Uterus (tissue), 2 donors: ENCODE measurements at regions not wholly inside any gene's neighbourhood (a gene's known extent, or its start where the extent isn't known, plus 50 kb on each side); places are given as distances from the start of the nearest gene placed in this dataset.

Experiments
- POLR2A ChIP-seq, 2 donors: fragments of 450-650 bp; IDR thresholded peaks; one replicate each; pipeline ENCODE4 v1.6.1; 2016; ENCODE audit warnings: antibody characterized with exemption in 2 of 2, mild to moderate bottlenecking in 1 of 2, moderate library complexity in 1 of 2
- TF ChIP-seq, protein P1 (sequence below), 4 experiments: fragments of 200-600 bp in 2 of 4; fragments of 450-650 bp in 2 of 4; sonication (generic) in 2 of 4; IDR thresholded peaks; one replicate each; pipeline ENCODE4 v1.5.1; 2016 to 2019; ENCODE audit warnings: antibody characterized with exemption in 4 of 4, mild to moderate bottlenecking in 2 of 4, moderate library complexity in 1 of 4

- TF ChIP-seq, protein P1, sequence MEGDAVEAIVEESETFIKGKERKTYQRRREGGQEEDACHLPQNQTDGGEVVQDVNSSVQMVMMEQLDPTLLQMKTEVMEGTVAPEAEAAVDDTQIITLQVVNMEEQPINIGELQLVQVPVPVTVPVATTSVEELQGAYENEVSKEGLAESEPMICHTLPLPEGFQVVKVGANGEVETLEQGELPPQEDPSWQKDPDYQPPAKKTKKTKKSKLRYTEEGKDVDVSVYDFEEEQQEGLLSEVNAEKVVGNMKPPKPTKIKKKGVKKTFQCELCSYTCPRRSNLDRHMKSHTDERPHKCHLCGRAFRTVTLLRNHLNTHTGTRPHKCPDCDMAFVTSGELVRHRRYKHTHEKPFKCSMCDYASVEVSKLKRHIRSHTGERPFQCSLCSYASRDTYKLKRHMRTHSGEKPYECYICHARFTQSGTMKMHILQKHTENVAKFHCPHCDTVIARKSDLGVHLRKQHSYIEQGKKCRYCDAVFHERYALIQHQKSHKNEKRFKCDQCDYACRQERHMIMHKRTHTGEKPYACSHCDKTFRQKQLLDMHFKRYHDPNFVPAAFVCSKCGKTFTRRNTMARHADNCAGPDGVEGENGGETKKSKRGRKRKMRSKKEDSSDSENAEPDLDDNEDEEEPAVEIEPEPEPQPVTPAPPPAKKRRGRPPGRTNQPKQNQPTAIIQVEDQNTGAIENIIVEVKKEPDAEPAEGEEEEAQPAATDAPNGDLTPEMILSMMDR (IDR thresholded peaks at IDR 0.05) = no peak
- TF ChIP-seq POLR2A (IDR thresholded peaks at IDR 0.05) = no peak
Measured at GRCh38 chr1:188170935-188171334, 1342.2 kb downstream of the PLA2G4A start.
